LoVo (cell line): ENCODE measurements at regions not wholly inside any gene's neighbourhood (a gene's known extent, or its start where the extent isn't known, plus 50 kb on each side); places are given as distances from the start of the nearest gene placed in this dataset.

Experiments used
- DNase-seq: peaks from one replicate; pipeline ENCODE4 v3.0.0-alpha.2; 2016; ENCODE audit warnings: low spot score

DNA sequence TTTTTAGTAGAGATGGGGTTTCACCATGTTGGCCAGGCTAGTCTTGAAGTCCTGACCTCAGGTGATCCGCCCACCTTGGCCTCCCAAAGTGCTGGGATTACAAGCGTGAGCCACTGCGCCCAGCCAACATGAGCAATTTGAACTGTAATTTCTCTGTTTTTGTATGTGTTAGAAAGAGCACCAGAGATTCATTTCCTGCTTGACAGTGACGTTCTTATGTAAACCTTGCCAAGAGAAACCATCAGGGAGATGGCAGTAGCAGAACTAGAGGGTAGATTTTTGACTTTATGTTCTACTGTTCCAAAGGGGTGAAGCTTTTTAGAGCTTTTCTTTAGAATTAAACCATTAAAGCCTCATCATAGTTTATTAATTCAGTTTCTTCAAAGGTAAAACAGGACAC, 148.1 kb upstream of the UMPS start:
- no peak for DNase-seq

- DNase-seq, result no peak
Observed at GRCh38 chr3:124582621-124583395, 147.4 kb upstream of the UMPS start.

DNA sequence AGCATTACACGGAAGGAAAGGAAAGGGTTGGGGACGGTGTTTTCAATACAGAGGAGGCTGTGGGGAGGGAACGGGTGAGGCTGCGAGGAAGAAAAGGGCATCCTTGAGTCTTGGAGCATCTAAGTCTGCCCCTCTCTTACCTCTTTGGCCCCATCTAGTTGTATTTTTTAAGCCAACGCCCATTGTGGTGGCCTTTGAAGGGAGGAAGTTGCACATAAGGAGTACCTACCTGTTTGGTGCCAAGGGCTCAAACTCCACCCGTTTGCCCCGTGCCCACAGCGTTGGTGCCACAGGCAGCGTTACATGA, 146.1 kb upstream of the UMPS start:
- no peak for DNase-seq

GRCh38 chr3:124584552-124585391, 145.5 kb upstream of the UMPS start:
- peak; percentile 84 for DNase-seq

- DNase-seq, result no peak
Observed at GRCh38 chr3:124586126-124587052, 143.9 kb upstream of the UMPS start.

- DNase-seq, result no peak
Observed at GRCh38 chr3:124587053-124587408, 143.2 kb upstream of the UMPS start.

- no peak for DNase-seq
Observed at GRCh38 chr3:124588036-124588435, 142.2 kb upstream of the UMPS start.

GRCh38 chr3:124588794-124589193, 141.5 kb upstream of the UMPS start:
- DNase-seq, result no peak

GRCh38 chr3:124591699-124592098, 138.6 kb upstream of the UMPS start:
- DNase-seq, result no peak

- DNase-seq, result peak; percentile 85
Observed at GRCh38 chr3:124592658-124593441, 137.4 kb upstream of the UMPS start.

GRCh38 chr3:124593442-124593829, 136.8 kb upstream of the UMPS start:
- DNase-seq, result no peak

GRCh38 chr3:124594581-124594980, 135.7 kb upstream of the UMPS start:
- DNase-seq, result no peak

DNA sequence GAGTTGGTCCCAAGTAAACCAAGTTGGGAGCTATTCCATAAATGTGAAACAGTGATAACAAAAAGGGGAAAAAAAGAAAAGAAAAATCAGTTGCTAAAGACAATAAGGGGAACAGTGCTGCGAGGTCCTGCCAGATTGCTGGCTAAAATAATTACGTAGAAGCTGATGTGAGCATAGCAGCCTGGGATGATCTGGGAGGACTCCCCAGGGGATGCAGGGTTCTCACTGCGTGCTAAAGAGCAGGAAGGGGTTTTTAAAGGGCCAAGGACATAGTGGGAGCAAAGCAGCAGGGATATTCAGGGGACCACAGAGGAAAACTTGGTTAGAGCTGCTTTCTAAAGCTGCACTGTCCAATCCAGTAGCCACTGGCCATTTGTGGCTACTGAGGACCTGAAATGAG, 133.0 kb upstream of the UMPS start:
- DNase-seq, result no peak

- no peak for DNase-seq
Observed at GRCh38 chr3:124597979-124598378, 132.3 kb upstream of the UMPS start.

- no peak for DNase-seq
Observed at GRCh38 chr3:124599147-124599765, 131.0 kb upstream of the UMPS start.

DNA sequence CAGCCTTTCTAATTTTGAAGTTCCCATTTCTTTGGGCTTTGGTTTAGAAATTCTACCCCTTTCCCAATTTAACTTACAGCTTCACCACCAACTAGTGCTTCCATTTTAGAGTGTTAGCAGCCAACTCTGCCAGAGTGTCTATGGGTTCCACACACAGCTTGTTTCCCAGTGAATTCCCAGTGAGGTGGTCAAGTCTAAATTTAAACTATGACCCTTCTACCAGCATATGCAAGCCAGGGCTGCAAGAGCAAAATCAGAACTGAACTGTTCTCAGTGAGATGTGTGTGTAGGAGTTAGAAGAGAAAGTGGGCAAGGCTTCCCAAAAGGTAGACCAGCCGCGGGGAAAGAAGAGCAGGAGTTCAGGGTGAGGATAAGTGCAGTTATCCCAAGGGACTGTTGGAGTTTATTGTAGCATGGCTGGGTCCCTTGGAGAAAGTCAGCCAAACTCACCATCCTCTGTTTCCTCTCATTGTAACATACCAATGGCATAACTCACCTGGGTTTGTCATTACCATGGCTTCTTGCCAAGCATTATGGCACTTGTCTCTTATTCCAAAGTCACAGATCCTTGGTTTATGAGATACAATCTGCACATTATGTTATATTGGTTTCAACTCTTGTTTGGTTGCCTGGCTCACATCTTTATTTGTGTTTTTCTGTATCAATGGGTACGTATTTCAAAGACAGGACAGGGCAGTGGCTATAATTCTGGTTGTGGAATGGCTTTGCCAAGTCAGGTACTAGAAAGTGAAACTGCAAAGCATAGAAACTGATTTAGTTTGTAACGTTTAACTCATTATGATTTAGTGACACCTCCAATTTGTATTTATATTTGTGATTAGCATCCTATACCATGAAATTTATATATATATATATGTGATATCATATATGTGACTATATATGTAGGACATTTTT, 130.2 kb upstream of the UMPS start:
- DNase-seq, result peak; percentile 95

DNA sequence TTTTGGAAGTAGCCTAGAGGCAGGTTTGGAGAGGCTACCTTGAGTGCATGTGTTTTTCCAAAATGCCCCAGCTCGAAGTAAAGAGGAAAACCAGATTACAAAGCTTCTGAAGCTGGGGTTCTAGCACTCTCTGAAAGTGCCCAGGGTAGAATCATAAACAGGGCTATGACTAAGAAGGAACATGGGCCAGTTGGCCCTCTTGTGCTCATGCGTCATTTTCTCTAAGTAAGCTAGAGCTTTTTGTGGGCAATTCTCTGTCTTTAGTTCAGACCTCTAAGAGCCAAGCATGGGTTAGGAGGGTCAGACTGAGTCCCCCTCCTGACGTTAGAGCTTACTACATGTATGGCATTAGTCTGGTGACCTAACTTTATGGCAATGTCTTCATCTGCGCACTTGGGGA, 129.5 kb upstream of the UMPS start:
- peak; percentile 57 for DNase-seq

DNA sequence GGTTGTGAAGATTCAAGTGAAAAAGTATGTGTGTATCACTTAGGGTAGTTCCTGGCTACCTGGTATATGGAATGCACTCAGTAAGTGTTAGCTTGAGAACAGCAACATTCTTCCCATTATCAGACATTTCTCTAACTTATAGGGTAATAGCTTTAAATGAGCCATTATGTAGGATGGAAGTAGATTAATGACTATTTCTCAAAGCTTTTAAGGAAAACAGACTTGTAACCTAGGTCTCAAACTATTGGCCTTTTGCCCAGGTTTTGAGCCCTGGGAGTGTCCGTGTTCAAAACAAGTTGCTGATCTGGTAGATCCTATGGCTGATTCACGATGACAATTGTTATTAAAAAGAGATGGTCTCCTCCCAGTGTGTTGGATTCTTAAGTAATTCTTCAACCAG, 129.1 kb upstream of the UMPS start:
- peak; percentile 59 for DNase-seq

DNA sequence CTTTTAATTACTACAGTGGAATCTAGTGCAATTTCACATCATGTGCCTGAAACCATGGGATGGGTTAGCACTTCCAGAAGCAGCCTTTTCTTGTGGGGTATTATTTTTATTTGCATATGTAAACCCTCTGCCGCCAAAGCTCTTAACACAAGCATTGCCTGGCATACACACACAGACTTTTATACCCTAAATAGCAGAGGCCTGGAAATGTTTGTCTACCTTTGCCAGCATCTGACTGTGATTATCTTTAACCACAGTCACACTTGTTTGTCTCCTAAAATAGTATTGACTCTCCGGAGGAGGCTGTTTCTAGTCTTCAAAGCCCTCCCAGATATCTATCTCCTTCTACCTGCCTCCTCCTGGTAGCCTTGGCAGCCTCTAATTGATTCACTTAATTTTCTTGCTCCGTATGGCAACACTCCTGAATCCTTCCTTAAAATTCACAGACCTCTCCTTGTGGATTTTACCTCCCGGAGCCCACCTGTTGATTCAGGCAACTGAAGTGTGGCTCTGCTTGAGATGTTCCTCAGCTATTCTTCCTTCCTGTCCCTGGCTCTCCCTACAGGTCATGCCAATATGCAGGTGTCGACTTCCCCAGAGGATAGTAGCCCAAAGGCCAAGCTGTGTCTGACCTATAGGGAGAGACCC, 127.1 kb upstream of the UMPS start:
- DNase-seq, result no peak
